ENCODE measurements at regions not wholly inside any gene's neighbourhood (a gene's known extent, or its start where the extent isn't known, plus 50 kb on each side); places are given as distances from the start of the nearest gene placed in this dataset.

DNA sequence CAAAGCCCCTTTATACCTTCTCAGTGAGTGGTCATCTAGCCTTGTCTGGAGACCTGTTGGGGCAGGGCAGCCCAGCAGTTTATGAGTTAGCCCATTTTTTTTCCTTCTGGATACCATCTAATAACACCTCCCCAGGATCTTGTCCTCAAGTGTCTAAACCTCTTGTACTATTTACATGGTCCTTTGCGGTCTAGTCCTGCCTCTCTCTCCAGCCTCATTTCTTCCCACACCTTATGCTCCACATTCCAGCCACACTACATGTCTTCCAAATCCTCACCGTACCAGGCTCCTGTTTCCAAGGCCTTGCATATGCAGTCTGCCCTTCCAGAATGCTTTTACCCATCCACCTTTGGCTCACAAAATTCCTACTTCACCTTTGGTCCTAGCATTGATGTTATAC is 77.2 kb downstream of the ADRB2 start:
- Histone ChIP-seq H3K36me3 (ENCODE audit: control insufficient read depth in 1 of 2, insufficient read depth in 2 of 2, low read length in 2 of 2) (no peaks in the 10 kb centered on the region), H3K27ac (ENCODE audit: low read length) (no peak overlapping the region), H3K4me1 (ENCODE audit: control insufficient read depth in 1 of 2, insufficient read depth in 2 of 2, low read length in 2 of 2) (no peaks in the 10 kb centered on the region), H3K9me3 (ENCODE audit: control insufficient read depth in 1 of 2, low read length in 2 of 2) (no peaks in the 10 kb centered on the region), H3K4me3 (ENCODE audit: low read depth in 1 of 2, low read length in 2 of 2) (no peak overlapping the region), H3K27me3 (ENCODE audit: low read depth, low read length) (no peaks in the 10 kb centered on the region)

DNA sequence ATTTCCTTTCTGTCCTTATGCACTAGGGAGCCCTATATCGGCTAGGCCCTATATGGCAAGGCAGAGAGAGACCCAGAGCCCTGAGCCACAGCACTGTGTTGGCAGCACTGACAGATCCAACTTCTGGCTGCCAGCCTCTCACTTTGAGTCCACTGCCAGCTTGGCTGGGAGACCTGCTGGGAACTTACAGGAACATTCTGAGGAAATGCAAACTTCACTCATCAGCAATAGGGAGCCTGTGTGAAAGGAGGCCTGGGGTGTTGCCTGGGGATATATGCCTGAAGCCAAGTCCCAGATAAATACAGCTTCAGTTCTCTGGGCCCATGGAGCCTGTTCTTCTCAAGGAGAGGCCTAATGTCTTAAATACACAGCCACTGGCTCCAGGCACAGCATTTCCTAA is 78.0 kb downstream of the ADRB2 start:
- H3K27ac ChIP-seq (ENCODE audit: low read length) = no peak overlapping the region
- no peaks in the 10 kb centered on the region for H3K27me3 ChIP-seq (ENCODE audit: low read depth, low read length)
- no peak overlapping the region for H3K4me3 ChIP-seq (ENCODE audit: low read depth in 1 of 2, low read length in 2 of 2)
- no peaks in the 10 kb centered on the region for H3K4me1 ChIP-seq (ENCODE audit: control insufficient read depth in 1 of 2, insufficient read depth in 2 of 2, low read length in 2 of 2)
- no peaks in the 10 kb centered on the region for H3K36me3 ChIP-seq (ENCODE audit: control insufficient read depth in 1 of 2, insufficient read depth in 2 of 2, low read length in 2 of 2)
- no peaks in the 10 kb centered on the region for H3K9me3 ChIP-seq (ENCODE audit: control insufficient read depth in 1 of 2, low read length in 2 of 2)

DNA sequence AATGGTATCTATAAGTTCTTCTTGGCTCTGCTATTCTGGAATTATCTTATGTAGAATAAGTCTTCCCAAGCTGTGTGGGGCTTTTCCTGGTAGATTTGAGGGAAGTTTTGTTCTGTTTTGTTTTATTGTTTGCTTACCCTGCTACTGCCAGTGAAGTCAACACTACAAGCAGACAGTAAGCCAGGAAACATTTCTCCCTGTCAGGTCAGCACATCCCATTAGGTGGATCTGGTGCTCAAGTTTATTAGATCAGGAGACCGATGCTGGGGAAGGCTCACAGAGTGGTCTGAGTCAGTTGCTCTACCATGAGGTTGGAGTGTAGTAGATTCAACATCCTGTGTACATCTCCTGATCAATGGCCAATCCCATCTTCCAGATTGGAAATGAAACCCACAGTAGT is 79.1 kb downstream of the ADRB2 start:
- H3K36me3 ChIP-seq (ENCODE audit: control insufficient read depth in 1 of 2, insufficient read depth in 2 of 2, low read length in 2 of 2) = no peaks in the 10 kb centered on the region
- no peaks in the 10 kb centered on the region for H3K4me1 ChIP-seq (ENCODE audit: control insufficient read depth in 1 of 2, insufficient read depth in 2 of 2, low read length in 2 of 2)
- no peaks in the 10 kb centered on the region for H3K9me3 ChIP-seq (ENCODE audit: control insufficient read depth in 1 of 2, low read length in 2 of 2)
- no peaks in the 10 kb centered on the region for H3K27me3 ChIP-seq (ENCODE audit: low read depth, low read length)
- no peak overlapping the region for H3K27ac ChIP-seq (ENCODE audit: low read length)
- no peak overlapping the region for H3K4me3 ChIP-seq (ENCODE audit: low read depth in 1 of 2, low read length in 2 of 2)

DNA sequence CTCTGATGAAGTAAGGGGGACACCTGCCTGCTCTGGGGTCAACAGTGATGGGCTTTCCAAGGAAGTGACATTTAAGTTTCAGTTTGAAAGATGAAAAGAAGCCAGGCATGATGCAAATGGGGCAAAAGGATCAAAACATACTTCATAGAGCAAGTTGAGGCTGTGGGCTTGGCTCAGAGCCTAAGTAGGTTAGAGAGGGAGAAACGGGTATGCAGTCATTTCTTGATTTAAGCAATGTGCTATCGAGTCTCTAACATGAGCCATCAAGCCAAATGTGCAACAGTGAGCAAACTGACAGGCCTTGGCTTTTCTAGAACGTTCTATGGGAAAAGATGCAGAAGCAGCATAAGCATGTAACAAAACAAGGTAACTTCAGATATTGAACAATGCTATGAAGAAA is 80.6 kb downstream of the ADRB2 start:
- no peaks in the 10 kb centered on the region for H3K4me1 ChIP-seq (ENCODE audit: control insufficient read depth in 1 of 2, insufficient read depth in 2 of 2, low read length in 2 of 2)
- H3K4me3 ChIP-seq (ENCODE audit: low read depth in 1 of 2, low read length in 2 of 2) = no peak overlapping the region
- H3K27me3 ChIP-seq (ENCODE audit: low read depth, low read length) = no peaks in the 10 kb centered on the region
- H3K27ac ChIP-seq (ENCODE audit: low read length) = no peak overlapping the region
- no peaks in the 10 kb centered on the region for H3K36me3 ChIP-seq (ENCODE audit: control insufficient read depth in 1 of 2, insufficient read depth in 2 of 2, low read length in 2 of 2)
- H3K9me3 ChIP-seq (ENCODE audit: control insufficient read depth in 1 of 2, low read length in 2 of 2) = no peaks in the 10 kb centered on the region

DNA sequence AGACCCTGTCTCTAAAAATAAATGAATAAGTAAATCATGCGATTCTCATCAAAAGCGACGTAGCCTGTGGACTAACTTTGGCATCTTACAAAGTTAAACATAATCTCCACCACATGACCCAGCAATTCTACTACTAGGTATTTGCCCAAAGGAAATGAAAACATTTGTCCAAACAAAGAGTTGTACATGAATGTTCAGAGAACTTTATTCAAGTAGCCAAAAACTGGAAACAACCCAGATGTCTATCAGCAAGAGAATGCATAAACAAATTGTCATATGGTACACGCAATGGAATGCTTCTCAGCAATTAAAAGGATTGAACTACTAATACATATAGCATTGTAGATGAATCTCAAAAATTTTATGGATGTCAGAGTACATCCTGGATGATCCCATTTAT is 82.6 kb downstream of the ADRB2 start:
- H3K4me3 ChIP-seq (ENCODE audit: low read depth in 1 of 2, low read length in 2 of 2) = no peak overlapping the region

DNA sequence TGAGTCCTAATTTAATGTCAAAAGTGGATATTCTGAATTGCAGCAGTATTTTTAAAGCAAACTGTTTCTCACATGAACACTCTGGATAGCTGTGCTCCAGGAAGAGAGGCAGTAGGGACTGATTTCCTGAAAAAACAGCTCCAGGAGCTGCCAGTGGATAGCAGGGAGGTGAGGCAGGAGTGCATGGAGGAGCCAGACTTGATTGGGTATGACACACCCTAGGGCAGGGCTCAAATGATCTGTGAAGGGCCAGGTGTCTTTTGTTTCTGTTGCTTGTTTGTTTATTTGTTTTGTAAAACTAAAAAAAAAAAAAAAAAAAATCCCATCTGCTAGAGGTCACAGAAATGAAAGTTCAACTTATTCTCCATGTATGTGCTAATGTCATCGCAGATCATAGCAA is 83.4 kb downstream of the ADRB2 start:
- Histone ChIP-seq H3K9me3 (ENCODE audit: control insufficient read depth in 1 of 2, low read length in 2 of 2) (no peaks in the 10 kb centered on the region), H3K4me3 (ENCODE audit: low read depth in 1 of 2, low read length in 2 of 2) (no peak overlapping the region), H3K27me3 (ENCODE audit: low read depth, low read length) (no peaks in the 10 kb centered on the region), H3K4me1 (ENCODE audit: control insufficient read depth in 1 of 2, insufficient read depth in 2 of 2, low read length in 2 of 2) (no peaks in the 10 kb centered on the region), H3K27ac (ENCODE audit: low read length) (no peak overlapping the region), H3K36me3 (ENCODE audit: control insufficient read depth in 1 of 2, insufficient read depth in 2 of 2, low read length in 2 of 2) (no peaks in the 10 kb centered on the region)

More for the DNA sequence above, 82.6 kb downstream of the ADRB2 start:
- H3K36me3 ChIP-seq (ENCODE audit: control insufficient read depth in 1 of 2, insufficient read depth in 2 of 2, low read length in 2 of 2) = no peaks in the 10 kb centered on the region
- no peaks in the 10 kb centered on the region for H3K27me3 ChIP-seq (ENCODE audit: low read depth, low read length)
- no peak overlapping the region for H3K27ac ChIP-seq (ENCODE audit: low read length)
- H3K9me3 ChIP-seq (ENCODE audit: control insufficient read depth in 1 of 2, low read length in 2 of 2) = no peaks in the 10 kb centered on the region
- no peaks in the 10 kb centered on the region for H3K4me1 ChIP-seq (ENCODE audit: control insufficient read depth in 1 of 2, insufficient read depth in 2 of 2, low read length in 2 of 2)

DNA sequence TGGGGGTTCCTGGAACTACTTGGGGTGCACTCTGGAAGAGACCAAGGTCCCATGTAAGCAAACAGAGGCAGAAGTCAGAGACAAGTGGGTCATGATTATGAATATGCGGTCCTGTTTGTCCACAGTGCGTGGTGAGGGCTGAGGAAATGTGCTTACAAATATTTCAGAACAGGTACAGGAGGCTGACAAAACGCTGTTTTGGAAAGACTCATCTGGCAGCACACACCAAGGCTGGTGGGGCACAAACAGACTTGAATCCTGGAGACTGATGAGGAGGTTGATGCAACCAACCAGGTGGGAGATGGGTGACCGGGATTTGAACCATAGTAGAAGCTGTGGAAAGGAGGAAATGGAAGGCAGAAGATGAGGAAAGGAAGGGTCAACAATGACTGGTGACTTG is 83.8 kb downstream of the ADRB2 start:
- H3K36me3 ChIP-seq (ENCODE audit: control insufficient read depth in 1 of 2, insufficient read depth in 2 of 2, low read length in 2 of 2) = no peaks in the 10 kb centered on the region
- no peak overlapping the region for H3K4me3 ChIP-seq (ENCODE audit: low read depth in 1 of 2, low read length in 2 of 2)
- H3K27me3 ChIP-seq (ENCODE audit: low read depth, low read length) = no peaks in the 10 kb centered on the region
- H3K27ac ChIP-seq (ENCODE audit: low read length) = no peak overlapping the region
- H3K4me1 ChIP-seq (ENCODE audit: control insufficient read depth in 1 of 2, insufficient read depth in 2 of 2, low read length in 2 of 2) = no peaks in the 10 kb centered on the region
- H3K9me3 ChIP-seq (ENCODE audit: control insufficient read depth in 1 of 2, low read length in 2 of 2) = no peaks in the 10 kb centered on the region

DNA sequence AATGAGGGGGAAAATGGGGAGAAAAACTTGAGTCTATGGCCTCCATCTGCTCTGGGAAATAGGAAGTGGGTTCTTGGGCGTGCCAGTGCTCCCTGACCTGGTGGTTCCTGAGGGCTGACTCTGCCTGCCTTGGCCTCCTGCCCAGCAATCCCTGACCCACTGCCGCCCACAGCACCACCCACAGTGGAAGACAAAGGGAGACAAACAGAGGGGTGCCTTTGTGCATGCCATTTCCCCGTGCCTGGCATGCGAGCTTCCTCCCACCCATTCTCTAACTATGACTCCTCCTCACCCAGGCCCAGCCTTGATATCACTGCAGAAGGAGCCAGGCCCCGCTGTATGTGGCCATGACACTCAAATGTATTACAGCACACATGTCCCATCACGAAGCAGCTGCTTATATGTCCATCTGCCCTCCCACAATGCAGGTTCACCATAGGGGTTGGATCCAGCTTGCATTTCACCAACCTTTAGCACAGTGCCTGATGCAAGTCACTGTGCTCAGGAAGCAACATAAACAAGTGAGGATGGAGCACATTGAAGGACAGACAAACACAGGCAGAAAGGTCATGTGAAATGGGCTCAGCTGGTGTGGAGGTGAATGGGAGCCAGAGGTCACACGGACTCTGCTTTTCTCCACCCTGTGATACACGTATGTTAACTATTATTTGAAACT is 84.4 kb downstream of the ADRB2 start:
- H3K36me3 ChIP-seq (ENCODE audit: control insufficient read depth in 1 of 2, insufficient read depth in 2 of 2, low read length in 2 of 2) = no peaks in the 10 kb centered on the region
- H3K27ac ChIP-seq (ENCODE audit: low read length) = no peak overlapping the region
- no peaks in the 10 kb centered on the region for H3K27me3 ChIP-seq (ENCODE audit: low read depth, low read length)
- H3K9me3 ChIP-seq (ENCODE audit: control insufficient read depth in 1 of 2, low read length in 2 of 2) = no peaks in the 10 kb centered on the region
- H3K4me3 ChIP-seq (ENCODE audit: low read depth in 1 of 2, low read length in 2 of 2) = no peak overlapping the region
- no peaks in the 10 kb centered on the region for H3K4me1 ChIP-seq (ENCODE audit: control insufficient read depth in 1 of 2, insufficient read depth in 2 of 2, low read length in 2 of 2)

DNA sequence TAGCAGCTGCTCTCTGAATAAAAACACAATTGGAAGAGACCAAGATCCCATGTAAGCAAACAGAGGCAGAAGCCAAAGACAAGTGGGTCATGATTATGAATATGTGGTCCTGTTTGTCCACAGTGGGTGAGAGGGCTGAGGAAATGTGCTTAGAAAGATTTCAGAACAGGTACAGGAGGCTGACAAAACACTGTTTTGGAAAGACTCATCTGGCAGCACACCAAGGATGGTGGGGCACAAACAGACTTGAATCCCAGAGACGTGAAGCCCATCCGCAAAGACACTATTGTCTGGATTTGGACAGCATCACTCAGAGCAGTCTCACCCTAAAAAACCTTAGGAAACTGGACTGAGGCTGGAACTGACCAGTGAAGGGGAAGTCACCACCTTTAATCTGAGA is 85.0 kb downstream of the ADRB2 start:
- H3K27ac ChIP-seq (ENCODE audit: low read length) = no peak overlapping the region
- no peaks in the 10 kb centered on the region for H3K36me3 ChIP-seq (ENCODE audit: control insufficient read depth in 1 of 2, insufficient read depth in 2 of 2, low read length in 2 of 2)
- no peaks in the 10 kb centered on the region for H3K27me3 ChIP-seq (ENCODE audit: low read depth, low read length)
- H3K4me1 ChIP-seq (ENCODE audit: control insufficient read depth in 1 of 2, insufficient read depth in 2 of 2, low read length in 2 of 2) = no peaks in the 10 kb centered on the region
- no peak overlapping the region for H3K4me3 ChIP-seq (ENCODE audit: low read depth in 1 of 2, low read length in 2 of 2)
- H3K9me3 ChIP-seq (ENCODE audit: control insufficient read depth in 1 of 2, low read length in 2 of 2) = no peaks in the 10 kb centered on the region

DNA sequence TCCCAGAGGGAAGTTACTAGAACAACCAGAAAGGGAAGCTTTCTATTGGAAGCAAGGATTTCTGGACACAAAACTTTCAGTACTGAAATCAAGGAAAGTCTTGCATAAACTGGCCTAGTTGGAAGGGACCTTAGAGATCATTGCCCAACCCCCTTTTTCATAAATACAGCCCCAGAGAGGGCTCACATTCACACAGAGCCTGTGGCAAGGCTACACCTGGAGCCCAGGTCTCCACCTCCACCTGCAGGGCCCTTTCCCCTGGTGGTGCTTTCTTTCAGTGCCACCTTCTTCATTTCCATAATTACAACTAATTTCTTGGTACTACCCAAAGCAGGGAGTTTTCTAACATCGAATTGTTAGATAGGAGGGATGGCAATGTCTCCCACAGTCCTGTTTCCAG is 85.7 kb downstream of the ADRB2 start:
- Histone ChIP-seq H3K4me1 (ENCODE audit: control insufficient read depth in 1 of 2, insufficient read depth in 2 of 2, low read length in 2 of 2) (no peaks in the 10 kb centered on the region), H3K4me3 (ENCODE audit: low read depth in 1 of 2, low read length in 2 of 2) (no peak overlapping the region), H3K27me3 (ENCODE audit: low read depth, low read length) (no peaks in the 10 kb centered on the region), H3K27ac (ENCODE audit: low read length) (no peak overlapping the region), H3K36me3 (ENCODE audit: control insufficient read depth in 1 of 2, insufficient read depth in 2 of 2, low read length in 2 of 2) (no peaks in the 10 kb centered on the region), H3K9me3 (ENCODE audit: control insufficient read depth in 1 of 2, low read length in 2 of 2) (no peaks in the 10 kb centered on the region)

DNA sequence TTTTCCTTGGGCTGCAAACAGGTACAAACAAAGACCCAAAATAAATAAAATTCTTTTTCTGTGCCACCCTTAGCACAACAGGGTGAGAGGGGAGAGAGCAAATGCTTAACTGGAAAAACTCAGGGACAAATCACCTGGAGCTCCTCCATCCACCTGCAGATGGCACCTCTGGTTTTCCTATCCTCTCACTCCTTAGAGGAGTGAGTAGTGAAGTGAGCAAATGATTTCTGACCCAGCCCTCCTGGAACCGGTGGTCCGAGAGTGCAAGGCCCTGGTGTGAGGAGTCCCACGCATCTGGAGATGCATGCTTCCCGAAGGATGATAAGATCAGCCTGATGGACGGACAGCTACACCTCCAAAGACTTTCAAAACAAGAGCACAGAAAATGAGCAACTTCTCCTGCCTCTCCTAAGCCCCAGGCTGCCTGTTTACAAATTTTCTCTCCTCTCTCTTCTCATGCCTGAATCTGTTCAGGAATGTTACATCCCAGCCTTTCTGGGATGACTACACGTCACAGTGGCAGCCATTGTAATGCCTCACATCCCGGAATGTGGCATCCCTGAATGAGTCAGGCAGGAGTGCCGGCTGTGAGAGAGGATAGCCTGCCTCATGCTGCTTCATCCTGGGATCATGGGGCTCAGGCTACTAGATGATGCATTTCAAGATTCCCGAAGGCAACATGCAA is 86.4 kb downstream of the ADRB2 start:
- Histone ChIP-seq H3K36me3 (ENCODE audit: control insufficient read depth in 1 of 2, insufficient read depth in 2 of 2, low read length in 2 of 2) (no peaks in the 10 kb centered on the region), H3K27ac (ENCODE audit: low read length) (no peak overlapping the region), H3K9me3 (ENCODE audit: control insufficient read depth in 1 of 2, low read length in 2 of 2) (no peaks in the 10 kb centered on the region), H3K27me3 (ENCODE audit: low read depth, low read length) (no peaks in the 10 kb centered on the region), H3K4me1 (ENCODE audit: control insufficient read depth in 1 of 2, insufficient read depth in 2 of 2, low read length in 2 of 2) (no peaks in the 10 kb centered on the region), H3K4me3 (ENCODE audit: low read depth in 1 of 2, low read length in 2 of 2) (no peak overlapping the region)

DNA sequence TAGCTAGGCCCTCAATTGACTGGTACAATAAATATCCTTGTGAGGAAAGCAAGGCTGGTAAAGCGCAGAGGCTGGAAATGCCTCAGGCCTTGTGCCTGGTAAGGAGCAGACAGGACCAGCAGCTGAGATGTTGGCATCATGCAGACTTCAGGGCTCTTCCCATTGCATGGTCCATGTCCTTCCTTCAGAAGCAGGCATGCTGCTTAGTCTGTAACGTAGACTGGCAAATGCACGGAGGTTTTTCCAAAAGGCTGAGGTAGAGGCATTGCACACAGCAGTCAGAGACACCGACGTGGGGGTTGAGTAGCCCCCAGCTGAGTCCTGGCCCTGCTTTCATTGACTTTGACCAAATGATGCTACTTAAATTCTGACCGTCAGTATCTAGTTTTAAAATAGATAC is 87.1 kb downstream of the ADRB2 start:
- Histone ChIP-seq H3K4me1 (ENCODE audit: control insufficient read depth in 1 of 2, insufficient read depth in 2 of 2, low read length in 2 of 2) (no peaks in the 10 kb centered on the region), H3K36me3 (ENCODE audit: control insufficient read depth in 1 of 2, insufficient read depth in 2 of 2, low read length in 2 of 2) (no peaks in the 10 kb centered on the region), H3K27me3 (ENCODE audit: low read depth, low read length) (no peaks in the 10 kb centered on the region), H3K4me3 (ENCODE audit: low read depth in 1 of 2, low read length in 2 of 2) (no peak overlapping the region), H3K9me3 (ENCODE audit: control insufficient read depth in 1 of 2, low read length in 2 of 2) (no peaks in the 10 kb centered on the region), H3K27ac (ENCODE audit: low read length) (no peak overlapping the region)
